HG02870 (cell line): ENCODE measurements at regions not wholly inside any gene's neighbourhood (a gene's known extent, or its start where the extent isn't known, plus 50 kb on each side); places are given as distances from the start of the nearest gene placed in this dataset.
A peak's percentile ranks its signal among the peaks of the same experiment; 100 is the strongest.
"Not testable (repeated sequence)": the region's sequence is repeated elsewhere in the genome, so short reads cannot be mapped to it uniquely, and the experiment has no call there.

Experiments
- ATAC-seq: cut with Tn5 transposase; IDR thresholded peaks from one replicate; pipeline ENCODE4 v1.9.1; 2021; ENCODE audit warnings: mild to moderate bottlenecking, moderate library complexity; ENCODE audit not compliant: unreplicated experiment

DNA sequence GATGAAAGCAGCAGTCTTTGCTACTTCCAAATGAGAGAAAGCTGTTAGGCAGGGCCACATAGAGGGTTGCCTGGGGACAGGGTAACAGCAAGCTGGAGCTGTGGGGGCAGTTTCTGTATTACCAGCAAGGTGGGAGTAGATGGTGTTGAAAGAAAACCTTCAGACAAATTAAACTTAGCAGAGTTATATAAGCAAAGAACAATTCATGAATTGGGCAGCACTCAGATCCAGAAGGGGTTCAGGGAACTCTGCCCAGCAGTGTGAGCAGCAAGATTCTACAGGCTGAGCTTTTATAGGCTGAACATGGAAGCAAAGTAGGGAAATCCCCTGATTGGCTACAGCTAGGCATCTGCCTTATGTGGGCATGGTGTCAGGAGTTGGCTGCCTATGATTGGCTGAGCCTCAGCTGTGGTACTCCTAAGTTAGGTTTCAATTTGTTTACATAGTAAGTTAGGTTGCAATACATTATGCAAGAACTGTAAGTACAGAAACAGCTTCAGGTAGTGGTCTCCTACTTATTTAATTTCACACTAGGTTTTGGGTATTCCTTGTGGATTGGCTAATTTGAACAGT is 64.1 kb upstream of the TMPRSS2 start:
- no peak for ATAC-seq

DNA sequence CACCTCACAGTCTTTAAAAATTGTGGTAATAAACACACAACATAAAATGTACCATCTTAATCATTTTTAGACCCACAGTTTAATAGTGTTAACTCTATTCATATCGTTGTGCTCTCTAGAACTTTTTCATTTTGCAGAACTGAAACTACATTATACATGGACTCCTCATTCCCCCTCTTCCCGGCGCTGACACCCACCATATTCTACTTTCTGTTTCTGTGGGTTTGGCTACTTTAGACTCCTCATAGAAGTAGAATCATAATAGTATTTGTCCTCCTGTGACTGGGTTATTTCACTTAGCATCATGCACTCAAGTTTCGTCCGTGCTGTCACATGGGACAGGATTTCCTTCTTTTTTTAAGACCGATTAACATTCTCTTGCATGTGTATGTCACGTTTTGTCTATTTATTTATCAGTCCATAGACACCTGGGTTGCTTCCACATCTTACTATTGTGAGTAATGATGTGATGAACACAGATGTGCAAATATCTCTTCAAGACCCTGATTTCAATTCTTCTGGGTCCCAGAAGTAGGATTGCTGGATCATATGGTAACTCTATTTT is 62.9 kb upstream of the TMPRSS2 start:
- ATAC-seq, result peak; percentile 96

DNA sequence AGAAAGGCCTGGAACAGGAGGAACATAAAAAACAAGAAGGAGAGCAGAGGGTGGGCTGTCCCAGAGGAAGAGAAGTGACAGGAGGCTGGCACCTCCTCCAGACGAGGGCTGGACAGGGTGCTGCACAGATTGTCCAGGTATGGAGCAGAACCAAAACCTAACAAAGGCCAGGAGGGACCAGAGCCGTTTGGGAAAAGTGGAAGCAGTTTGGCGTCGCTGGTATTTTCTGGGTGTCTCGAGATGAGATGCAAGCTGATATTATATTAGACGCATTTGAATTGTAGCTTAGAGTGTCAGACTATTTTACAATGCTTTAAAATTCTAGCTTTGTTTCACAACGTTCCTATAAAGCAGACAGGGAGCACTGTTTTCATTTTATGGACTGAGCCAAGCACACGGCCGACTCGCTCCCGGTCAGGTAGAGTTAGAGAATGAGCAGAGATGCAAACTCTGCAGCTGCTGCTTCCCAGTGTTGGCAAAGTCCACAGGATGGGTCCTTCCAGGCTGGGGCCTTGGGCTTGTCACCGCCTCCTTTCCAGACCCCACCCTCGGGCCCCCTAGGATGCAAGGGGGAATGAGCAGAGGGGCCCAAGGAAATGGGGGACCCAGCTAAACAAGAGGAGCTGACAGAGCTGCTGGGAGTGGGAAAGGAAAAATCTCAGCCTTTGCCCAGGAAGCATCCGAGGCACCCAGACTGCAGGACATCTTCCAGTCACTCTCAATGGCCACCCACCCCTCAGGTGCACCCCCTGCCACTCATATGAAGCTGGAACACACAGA is 60.8 kb upstream of the TMPRSS2 start:
- ATAC-seq, result no peak

DNA sequence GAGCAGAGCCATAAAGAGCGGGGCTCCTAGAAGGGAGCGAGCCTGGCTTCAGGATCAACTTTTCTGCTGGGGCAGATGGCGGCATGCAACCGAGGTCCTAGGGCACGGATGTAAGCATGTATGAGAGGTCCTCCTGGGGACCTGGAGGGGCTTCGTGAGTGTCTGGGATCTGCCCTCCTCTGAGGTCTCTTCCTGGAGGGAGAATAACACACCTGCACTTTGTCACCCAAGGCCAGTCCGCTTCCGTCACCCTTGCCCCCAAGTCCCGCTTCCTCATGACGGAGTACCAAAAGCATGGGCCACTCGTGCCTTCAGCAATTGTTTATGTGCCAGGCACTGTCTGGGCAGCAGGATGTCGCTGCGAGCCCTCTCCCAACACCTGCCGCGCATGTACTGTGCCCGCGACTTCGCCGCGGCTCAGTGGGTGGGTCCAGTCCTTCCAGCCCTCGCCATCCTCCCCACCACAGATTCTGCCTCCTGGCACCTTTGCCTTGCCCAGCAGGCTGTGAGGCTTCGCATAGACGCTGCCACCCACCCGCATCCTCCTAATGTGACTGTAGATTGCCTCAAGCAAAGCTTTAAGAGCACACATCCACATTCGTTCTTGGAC is 60.0 kb upstream of the TMPRSS2 start:
- no peak for ATAC-seq

DNA sequence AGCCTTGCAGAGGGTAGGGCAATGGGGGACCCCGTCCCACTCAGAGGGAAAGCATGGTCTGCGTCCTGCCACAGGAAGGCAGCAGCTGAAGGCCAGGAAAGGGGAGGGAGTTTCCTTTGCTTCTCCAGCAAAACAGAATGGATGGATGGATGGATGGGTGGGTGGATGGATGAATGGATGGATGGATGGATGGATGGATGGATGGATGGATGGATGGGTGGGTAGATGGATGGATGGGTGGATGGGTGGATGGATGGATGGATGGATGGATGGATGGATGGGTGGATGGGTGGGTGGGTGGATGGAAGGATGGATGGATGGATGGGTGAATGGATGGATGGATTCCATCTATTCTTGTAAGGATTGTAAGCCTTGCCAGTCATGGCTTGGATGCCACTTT is 59.3 kb upstream of the TMPRSS2 start:
- not testable (repeated sequence) for ATAC-seq

DNA sequence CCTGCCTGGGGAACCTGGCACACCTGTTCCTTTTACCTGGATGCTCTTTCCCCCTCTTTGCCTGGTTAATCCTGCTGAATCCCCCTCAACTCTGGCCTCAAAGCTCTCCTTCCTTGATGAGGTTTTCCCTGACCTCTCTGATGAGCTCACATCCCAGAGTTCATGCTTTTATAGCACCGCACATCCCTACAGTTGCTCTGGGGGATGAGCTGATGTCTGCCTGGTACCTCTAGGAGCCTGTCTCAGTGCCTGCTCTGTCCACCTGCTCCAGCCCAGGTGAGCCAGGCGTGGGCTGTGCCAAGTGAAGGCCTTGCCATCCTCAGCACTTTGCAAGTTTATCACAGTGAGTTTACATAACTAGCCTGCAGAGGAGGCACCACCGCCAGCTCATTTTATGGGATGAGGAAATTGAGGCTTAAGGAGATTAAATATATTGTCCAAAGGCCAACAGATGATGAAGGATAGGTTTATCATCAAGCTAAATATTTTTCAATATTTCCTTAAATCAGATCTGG is 58.6 kb upstream of the TMPRSS2 start:
- no peak for ATAC-seq

DNA sequence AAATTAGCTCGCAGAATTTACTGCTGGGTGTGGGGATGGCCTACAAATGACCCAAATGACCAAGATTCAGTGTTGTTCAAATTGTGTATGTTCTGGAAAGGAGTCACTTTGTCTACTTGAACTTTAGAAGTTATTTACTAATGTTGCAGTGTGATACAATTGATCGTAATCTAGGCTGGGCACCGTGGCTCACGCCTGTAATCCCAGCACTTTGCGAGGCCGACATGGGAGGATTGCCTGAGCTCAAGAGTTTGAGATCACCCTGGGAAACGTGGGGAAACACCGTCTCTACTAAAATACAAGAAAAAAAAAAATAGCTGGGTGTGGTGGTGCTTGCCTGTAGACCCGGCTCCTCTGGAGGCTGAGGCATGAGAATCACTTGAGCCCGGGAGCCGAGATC is 57.6 kb upstream of the TMPRSS2 start:
- ATAC-seq, result no peak

DNA sequence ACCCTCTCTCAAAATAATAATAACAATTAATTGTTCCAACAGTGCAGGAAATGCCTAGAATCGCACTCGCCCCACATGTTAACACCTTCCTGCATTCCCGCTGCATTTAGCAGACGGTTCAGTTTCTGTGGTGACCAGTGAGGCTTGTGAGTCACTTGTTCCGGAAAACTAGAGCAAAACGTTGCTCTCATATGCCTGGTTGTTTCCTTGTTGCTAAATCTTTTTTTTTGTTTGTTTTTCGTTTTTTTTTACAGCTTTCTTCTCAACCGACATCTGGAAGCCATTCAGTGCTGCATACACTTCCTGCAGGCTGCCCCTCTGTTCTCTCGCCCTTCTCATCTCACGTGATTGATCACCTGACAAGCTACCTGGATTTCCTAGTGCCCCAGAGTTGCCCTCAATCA is 56.9 kb upstream of the TMPRSS2 start:
- ATAC-seq, result no peak

DNA sequence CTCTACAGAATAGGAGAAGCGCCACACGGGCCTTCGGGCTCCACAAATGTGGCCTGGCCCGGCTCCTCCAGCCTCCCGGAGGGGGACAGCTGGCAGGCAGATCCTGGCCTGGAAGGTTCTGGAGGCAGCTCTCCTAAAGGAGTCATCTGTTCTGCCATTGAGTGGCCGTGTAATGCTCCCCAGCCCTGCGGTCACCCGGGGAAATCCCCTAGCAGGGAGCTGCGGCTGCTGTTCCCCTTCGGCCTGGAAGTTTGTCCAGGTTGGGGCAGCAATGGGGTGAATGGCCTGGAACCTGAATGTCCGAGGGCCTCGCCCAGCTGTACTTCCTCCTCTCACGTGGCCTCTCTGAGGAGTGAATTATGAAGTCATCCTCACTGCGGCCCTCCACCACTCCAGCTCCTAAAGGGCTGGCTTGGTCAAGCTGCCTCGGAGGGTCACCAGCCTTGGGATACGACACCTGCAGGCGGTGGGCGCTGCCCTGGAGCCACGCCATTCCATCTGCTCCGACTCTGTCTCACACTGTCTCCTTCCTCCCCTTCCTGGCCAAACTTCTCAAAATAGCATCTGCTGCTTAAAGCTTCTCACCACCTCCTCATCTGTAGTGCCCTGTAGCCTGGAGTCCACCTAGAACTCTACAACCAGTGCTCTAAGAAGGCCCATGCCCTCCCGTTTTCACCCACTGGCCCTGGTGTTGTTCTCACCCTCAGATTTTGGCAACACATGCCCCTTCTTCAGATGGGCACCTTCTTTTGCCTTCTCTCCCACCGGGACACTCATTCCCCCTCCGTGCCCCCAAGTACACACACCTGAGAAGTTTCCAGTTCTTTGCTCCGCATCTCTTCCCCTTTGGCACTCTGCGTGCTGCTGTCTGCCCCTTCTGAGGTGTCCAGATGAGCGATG is 54.4 kb upstream of the TMPRSS2 start:
- no peak for ATAC-seq

DNA sequence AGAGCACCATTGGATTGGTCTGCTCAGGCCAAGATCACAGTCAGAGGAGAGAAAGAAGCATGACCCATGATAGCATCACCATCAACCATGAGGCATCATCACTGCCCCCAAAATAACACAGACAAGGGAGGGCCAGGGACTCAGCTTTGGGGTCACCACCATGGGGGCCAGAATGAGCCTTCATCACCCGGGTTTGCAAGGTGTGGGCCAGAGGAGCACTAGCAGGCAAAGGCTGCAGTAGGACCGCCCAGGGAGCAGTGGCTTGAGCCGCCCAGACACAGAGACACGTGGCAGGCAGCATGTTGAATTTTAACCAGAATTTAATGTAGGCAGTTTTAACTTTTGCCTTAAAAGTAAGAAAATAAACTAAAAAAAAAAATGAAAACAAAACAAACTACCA is 53.7 kb upstream of the TMPRSS2 start:
- no peak for ATAC-seq

DNA sequence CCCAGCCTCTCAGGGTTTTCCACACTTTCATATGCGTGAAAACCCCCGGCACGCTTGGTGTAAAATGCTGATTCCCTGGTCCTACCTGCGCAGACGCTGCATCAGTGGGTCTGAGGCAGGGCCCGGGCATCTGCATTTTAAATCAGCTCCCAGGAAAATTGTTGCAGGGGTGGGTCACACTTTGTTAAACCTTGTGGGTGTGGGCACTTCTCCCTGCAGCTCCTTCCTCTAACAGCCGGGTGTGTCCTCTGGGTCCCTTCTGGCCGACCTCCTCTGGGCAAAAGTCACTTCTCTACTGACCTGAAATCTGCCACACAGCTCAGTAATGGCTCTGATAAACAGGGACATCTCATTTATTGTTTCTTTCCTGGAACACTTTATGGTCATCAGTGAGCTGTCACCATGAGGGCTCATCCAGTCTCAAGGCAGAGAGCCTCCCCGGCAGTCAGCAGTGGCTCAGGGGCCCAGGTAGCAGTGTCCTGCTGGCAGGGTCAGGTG is 52.8 kb upstream of the TMPRSS2 start:
- no peak for ATAC-seq

DNA sequence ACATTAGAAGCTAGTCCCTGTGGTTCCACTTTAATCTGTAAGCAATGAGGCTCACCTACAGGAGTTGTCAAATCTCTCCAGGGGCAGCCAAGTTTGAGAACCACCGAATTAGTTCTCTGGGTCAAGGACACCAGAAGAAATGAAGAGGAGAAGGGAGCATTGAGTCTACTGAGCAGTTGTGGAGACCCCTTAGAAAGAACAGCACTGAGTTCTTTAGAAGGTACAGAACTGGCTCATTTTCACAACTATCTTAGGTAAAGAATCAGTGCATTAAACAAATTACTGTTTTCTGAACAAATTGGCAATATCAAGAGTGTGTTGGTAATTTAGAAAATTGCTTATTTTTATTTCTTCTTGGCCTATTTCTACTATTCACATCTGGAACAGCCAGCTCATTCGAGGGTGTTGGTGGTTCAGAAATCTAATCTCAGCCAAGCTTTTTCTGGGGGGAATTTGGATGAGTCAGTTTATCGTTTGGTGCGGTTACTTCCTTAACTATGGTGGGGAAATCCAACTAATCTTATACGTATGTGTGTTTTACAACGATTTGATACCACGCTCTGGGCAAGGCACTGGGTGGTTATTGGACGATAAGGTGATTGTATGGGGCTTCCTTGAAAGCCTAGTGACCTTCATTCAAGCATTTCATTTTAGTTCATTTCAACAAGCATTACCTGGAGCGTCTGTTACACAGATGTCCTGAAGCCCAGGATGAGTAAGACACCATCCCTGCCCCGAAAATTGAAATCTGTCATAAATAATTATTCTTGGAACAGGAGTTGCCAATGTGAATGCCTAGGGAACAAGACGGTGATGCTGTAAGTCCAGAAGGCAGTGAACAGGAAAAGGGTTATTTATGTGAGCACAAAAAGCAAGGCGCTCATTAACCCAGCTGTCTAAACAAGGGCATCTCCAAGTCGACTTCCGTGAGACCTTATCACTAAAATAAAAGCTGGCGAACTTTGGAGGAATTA is 52.0 kb upstream of the TMPRSS2 start:
- no peak for ATAC-seq

DNA sequence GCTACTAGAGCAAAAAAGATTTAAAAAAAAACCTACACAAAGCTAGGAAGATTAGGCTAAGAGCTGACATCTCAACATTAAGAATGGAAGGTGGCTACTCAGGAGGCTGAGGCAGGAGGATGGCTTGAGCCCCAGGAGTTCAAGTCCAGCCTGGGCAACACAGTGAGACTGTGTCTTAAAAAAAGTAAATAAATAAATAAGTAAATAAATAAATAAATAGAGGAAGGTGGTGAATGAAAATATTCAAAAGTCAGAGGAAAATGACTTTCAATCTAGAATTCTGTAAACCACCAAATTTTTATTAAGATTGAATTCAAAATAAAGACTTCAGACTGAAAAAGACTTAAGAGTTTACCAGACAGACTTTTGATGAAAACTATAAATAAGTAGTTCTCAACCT is 50.9 kb upstream of the TMPRSS2 start:
- ATAC-seq, result no peak

DNA sequence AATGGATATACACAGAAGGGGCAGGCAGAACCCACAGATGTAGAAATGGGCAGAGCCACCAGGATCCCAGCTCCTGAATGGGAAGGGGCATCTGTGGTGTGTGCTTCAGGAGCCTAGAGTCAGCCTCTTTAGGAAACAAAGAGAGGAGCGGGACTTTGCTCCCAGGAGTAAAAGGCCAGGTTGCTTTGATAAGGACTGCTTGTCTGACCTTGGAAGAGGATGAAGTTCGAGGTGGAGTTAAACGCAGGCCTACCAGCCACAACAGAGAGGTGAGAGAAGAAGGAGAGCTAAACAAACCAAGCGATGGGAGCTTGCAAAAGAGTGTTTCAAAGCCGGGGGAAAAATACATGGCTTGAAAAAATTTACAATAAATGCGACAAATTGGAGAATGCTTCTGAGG is 49.9 kb upstream of the TMPRSS2 start:
- ATAC-seq, result no peak
